ENCODE measurements at regions not wholly inside any gene's neighbourhood (a gene's known extent, or its start where the extent isn't known, plus 50 kb on each side); places are given as distances from the start of the nearest gene placed in this dataset.
A peak's percentile ranks its signal among the peaks of the same experiment; 100 is the strongest.

- intact Hi-C loops (cut with micrococcal nuclease) = no loop called here
- H3K27me3 ChIP-seq (ENCODE audit: control insufficient read depth, insufficient read depth, low read length) = no peaks in the 10 kb centered on the region
- no peak overlapping the region for H3K27ac ChIP-seq (ENCODE audit: low read length)
- Mint-ChIP-seq H3K27me3 (ENCODE audit: low read depth in 2 of 2) (no peaks in the 10 kb centered on the region), H3K4me1 (peaks cover 76 to 82% of the 10 kb centered on the region in 2 donors), H3K27ac (peak overlapping the region; percentile 77 to 78), H3K36me3 (no peaks in the 10 kb centered on the region), H3K4me3 (no peak overlapping the region), H3K9me3 (no peaks in the 10 kb centered on the region)
- H3K4me1 ChIP-seq (ENCODE audit: control insufficient read depth, insufficient read depth, low read length) = peaks cover 30% of the 10 kb centered on the region
- H3K36me3 ChIP-seq (ENCODE audit: control insufficient read depth, insufficient read depth, low read length) = no peaks in the 10 kb centered on the region
- DNase-seq (no peak), ATAC-seq (no peak)
- H3K9me3 ChIP-seq (ENCODE audit: control insufficient read depth, insufficient read depth, low read length) = no peaks in the 10 kb centered on the region
- no peak for TF ChIP-seq CTCF (IDR thresholded peaks at IDR 0.05)
- H3K4me3 ChIP-seq (ENCODE audit: low read length) = no peak overlapping the region
These were observed 53.9 kb upstream of the TNFAIP8 start for GRCh38 chr5:119301906-119302305.

- no peak for TF ChIP-seq CTCF (IDR thresholded peaks at IDR 0.05)
- Mint-ChIP-seq H3K36me3 (no peaks in the 10 kb centered on the region), H3K9me3 (no peaks in the 10 kb centered on the region), H3K4me3 (peak overlapping the region; percentile 55), H3K4me1 (peaks cover 79 to 81% of the 10 kb centered on the region in 2 donors), H3K27me3 (ENCODE audit: low read depth in 2 of 2) (no peaks in the 10 kb centered on the region), H3K27ac (peak overlapping the region; percentile 77 to 78)
- 96% methylated on average over 2 of the region's 3 CpGs for WGBS (ENCODE audit: insufficient coverage)
- no peak for ATAC-seq
- intact Hi-C loops (cut with micrococcal nuclease) = no loop called here
- Histone ChIP-seq H3K27me3 (ENCODE audit: control insufficient read depth, insufficient read depth, low read length) (no peaks in the 10 kb centered on the region), H3K4me3 (ENCODE audit: low read length) (no peak overlapping the region), H3K9me3 (ENCODE audit: control insufficient read depth, insufficient read depth, low read length) (no peaks in the 10 kb centered on the region), H3K4me1 (ENCODE audit: control insufficient read depth, insufficient read depth, low read length) (peaks cover 30% of the 10 kb centered on the region), H3K27ac (ENCODE audit: low read length) (no peak overlapping the region), H3K36me3 (ENCODE audit: control insufficient read depth, insufficient read depth, low read length) (no peaks in the 10 kb centered on the region)
- DNase-seq = no peak
These were observed 53.4 kb upstream of the TNFAIP8 start for GRCh38 chr5:119302449-119302848.

GRCh38 chr5:119302916-119303897, 52.6 kb upstream of the TNFAIP8 start:
- Histone ChIP-seq H3K4me1 (ENCODE audit: control insufficient read depth, insufficient read depth, low read length) (peaks cover 35% of the 10 kb centered on the region), H3K27me3 (ENCODE audit: control insufficient read depth, insufficient read depth, low read length) (no peaks in the 10 kb centered on the region), H3K36me3 (ENCODE audit: control insufficient read depth, insufficient read depth, low read length) (no peaks in the 10 kb centered on the region), H3K9me3 (ENCODE audit: control insufficient read depth, insufficient read depth, low read length) (no peaks in the 10 kb centered on the region), H3K27ac (ENCODE audit: low read length) (peak overlapping the region; percentile 32), H3K4me3 (ENCODE audit: low read length) (no peak overlapping the region)
- Mint-ChIP-seq H3K4me3 (no peak overlapping the region), H3K27ac (peak overlapping the region; percentile 77 to 78), H3K36me3 (no peaks in the 10 kb centered on the region), H3K27me3 (ENCODE audit: low read depth in 2 of 2) (no peaks in the 10 kb centered on the region), H3K4me1 (peaks cover 78 to 79% of the 10 kb centered on the region in 2 donors), H3K9me3 (no peaks in the 10 kb centered on the region)
- intact Hi-C loops (cut with micrococcal nuclease) = no loop called here
- ATAC-seq (peak in 1 of 3 donors; percentile 44), DNase-seq (peak in 1 of 2 donors; percentile 60)
- TF ChIP-seq CTCF (IDR thresholded peaks at IDR 0.05) = no peak
- WGBS (ENCODE audit: insufficient coverage) = 72% methylated on average over 4 of the region's 5 CpGs
